Right renal pelvis (tissue), 4 donors: ENCODE measurements at regions not wholly inside any gene's neighbourhood (a gene's known extent, or its start where the extent isn't known, plus 50 kb on each side); places are given as distances from the start of the nearest gene placed in this dataset.
"Not testable (repeated sequence)": the region's sequence is repeated elsewhere in the genome, so short reads cannot be mapped to it uniquely, and the experiment has no call there.

ENCODE experiments used
- DNase-seq, 4 donors: peaks; one replicate each; pipeline ENCODE4 v3.0.0-alpha.2; 2013; ENCODE audit warnings: low read depth in 4 of 4, low spot score in 3 of 4, missing footprints in 1 of 4

DNA sequence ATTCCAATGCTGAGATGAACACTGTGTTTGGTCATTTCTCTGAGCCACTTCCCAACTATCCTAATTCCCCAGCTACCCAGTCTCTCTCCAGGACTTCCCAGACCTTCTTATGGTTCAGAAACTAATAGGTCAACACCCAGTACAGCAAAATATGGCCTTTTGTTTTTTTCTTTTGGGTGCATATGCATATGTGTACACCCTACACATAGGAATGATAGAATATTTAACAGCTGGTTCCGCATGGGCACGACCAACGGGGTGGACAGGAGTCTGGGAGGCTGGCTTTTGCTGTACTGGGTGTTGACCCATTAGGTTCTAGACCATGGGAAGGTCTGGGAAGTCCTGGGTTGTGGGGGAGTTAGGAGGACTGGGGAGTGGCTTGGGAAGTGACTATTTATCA lies 143.9 kb downstream of the MRPS6 start:
- no peak for DNase-seq

DNA sequence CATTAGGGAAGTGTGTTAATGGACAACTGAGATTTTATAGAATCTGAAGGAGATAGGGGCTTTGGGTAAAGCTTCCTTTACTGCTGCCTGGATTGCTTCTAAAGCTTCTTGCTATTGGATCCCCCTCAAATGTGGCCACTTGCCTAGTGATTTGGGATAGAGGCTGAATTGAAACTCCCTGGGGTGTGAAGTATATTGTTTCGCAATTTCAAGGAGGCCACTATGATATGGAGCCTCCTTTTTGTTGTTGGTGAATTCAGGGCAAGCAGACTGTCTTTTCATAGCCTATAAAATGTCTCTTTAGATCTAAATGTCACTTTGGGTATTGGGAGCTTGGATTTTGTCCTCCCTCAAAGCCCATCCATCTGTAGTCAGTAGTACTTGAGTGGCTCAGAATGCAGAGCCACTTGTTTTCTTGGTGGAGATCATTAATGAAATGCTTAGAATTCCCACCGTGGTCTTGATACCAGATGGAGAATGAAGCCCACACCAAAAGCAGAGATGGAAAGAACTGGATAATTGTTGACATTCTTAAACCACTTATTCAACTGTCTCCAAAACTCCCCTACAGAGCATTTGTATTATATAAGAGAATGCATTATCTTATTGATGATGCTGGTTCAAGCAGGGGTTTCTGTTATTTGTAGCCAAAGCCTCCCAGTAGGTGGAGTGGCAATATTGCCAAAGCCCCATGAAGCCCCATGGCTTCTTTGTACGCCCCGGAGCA lies 144.3 kb upstream of the KCNE2 start:
- no peak for DNase-seq

DNA sequence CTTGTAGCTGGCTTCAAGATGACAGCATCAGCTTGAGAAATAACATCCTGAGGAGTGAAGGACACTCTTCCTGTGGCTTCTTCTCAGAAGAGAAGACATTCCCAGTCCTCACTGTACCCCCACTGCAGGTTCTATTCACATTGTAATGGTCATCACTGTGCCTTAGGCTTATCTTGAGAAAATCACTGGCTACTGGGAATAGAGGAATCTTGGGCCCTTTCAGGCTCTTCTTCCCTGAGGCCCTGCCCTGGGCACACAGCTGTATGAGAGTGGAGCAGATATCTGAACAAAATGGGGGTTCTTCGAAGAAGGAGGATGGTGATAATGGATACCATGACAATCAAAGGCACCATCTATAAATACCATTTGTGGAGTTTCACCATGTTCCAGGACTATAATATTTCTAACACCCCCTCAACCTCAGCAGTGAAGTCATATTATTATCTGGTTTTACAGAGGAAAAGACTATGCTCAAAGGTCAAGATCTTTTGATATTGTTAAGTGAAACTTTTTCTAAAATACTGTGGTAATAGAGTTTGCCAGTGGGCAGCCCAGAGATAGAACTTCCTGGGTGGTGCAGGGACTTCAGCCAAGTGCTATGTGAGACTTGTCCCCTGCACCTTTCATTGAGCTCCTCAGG lies 143.1 kb upstream of the KCNE2 start:
- DNase-seq: no peak

DNA sequence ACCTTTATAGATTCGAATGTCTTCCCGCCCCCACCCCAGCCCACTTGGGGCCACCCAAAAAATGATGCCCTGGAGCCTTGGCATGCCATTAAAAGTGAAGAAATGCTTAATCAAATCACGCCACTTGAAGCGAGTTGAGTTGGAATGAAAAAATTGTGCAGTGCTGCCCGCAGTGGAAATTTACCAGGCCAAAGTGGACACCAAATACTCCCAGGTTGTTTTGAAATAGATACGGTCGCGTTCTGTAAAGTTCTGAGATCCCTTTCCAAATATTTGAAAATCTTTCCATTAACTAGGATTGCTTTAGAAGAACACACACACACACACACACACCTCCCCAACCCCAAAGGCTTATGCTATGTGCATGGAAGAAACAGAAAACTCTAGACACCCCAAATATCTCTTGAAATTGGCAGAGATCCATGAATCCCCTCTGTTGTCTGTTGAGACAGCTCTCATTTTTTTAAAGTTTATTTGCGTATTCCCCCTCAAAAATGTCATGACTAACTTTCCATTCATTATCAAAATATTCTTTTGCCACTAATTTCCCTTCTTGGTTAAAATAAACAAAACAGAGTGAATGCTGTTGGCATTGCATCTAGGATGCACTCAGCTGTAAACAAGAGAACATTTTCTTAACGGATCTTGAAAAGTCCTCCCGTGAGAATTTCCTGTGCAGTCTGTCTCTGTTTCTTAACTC lies 142.3 kb upstream of the KCNE2 start:
- DNase-seq: no peak

DNA sequence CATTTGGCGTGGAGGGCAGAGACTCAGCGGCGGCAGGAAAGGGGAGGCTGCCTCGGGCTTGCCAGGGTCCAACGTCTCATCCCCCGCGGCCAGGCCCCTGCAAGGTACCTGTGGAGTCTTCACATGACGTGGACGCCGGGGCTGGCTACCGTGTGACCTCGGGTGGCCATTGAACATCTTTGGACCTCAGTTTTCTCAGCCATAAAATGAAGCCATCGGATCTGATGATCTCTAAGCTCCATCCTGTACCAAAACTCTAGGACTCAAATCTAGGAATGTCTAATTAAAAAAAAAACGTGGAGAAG lies 141.8 kb upstream of the KCNE2 start:
- DNase-seq: no peak

DNA sequence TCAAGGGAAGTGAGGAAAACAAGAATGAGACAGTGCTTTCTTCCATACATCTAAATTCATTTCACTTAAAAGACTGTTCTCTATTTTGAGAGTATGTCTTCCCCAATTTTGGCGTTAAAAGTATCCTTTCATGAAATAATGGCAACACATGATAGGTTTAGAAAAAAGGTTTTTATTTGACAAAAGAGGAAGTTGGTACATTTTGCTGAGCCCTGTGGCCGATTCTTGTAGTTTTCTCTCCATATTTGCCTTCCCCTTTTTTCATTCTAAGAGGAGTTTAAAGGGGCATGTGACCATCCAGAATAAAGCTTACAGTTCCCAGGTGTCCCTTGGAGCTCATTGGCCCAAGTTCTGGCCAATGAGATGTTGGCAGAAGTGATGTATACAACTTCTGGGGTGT lies 140.4 kb upstream of the KCNE2 start:
- DNase-seq: no peak

DNA sequence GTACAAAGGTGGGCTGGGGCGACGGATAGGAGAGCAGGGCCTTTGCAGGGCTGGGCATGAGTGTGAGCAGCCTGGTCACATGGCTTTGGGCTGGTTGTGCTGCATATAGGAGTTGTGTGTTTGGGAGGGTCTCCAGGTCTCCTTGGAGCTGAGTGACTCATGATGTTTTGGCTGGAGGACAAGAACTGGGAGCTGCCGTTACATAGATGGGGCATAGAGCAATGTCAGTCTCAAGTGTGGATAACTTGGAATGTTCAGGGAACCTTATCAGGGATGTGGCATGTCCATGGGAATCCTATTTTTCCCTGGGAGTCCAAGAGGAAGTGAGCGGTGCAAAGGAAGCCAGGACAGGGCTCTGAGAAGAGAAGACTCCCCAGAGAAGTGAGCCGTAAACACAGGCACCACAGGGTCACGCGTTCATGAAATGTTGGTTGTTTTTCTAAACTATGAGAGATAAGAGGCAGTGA lies 136.4 kb upstream of the KCNE2 start:
- no peak for DNase-seq

DNA sequence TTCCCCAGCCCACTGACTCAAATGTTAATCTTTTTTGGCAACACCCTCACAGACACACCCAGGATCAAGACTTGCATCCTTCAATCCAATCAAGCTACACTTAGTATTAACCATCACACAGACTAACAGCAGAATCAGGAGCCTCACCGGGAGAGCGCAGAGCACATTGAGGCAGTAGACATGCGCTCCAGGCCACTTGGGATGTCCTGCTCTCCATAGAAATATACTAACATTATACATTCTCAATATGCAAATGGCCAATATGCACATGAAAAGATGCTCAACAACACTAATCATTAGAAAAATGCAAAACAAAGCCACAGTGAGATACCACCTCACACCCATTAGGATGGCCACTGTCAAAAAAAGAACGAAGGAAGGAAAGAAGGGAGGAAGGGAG lies 135.0 kb upstream of the KCNE2 start:
- no peak for DNase-seq

DNA sequence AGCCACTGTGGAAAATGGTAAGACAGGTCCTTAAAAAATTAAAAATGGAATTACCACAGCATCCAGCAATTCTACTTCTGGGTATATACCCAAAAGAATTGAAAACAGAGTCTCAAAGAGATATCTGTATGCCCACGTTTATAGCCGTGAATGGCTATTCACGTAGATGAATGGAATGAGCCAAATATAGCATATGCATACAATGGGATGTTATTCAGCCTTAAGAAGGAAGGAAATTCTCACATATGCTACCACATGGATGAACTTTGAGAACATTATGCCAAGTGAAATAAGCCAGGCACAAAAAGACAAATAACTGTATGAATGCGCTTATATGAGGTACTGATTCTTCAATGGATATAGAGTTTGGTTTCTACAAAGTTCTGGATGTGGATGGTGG lies 134.5 kb upstream of the KCNE2 start:
- no peak for DNase-seq

DNA sequence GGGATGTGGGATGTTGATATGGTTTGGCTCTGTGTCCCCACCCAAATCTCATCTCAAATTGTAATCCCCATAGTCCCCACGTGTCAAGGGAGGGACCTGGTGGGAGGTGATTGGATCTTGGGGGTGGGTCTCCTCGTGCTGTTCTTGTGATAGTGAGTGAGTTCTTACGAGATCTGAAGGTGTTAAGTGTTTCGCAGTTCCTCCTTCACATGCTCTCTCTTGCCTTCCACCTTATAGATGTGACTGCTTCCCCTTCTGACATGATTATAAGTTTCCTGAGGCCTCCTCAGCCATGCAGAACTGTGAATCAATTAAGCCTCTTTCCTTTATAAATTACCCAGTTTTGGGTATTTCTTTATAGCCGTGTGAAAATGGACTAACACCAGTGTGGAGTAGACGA lies 130.1 kb upstream of the KCNE2 start:
- not testable (repeated sequence) for DNase-seq

DNA sequence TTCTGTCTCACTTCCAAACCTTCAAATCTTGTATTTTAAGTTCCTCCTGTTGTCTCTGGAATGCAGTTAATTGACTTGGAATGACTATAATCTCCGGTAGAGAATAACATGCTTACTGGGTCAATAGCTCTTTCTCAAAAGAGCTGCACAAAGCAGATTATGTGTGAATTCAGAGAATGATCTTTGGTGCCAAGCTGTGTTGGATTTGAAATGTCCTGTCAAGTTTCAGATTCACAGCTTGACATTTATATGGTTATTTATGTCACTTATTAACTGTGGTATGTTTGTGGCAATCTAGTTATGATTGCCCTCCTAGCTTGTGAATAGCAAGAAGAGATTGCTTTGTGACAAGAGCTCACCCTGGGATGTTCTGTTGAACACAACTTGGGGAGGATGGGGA lies 128.3 kb upstream of the KCNE2 start:
- DNase-seq: no peak

DNA sequence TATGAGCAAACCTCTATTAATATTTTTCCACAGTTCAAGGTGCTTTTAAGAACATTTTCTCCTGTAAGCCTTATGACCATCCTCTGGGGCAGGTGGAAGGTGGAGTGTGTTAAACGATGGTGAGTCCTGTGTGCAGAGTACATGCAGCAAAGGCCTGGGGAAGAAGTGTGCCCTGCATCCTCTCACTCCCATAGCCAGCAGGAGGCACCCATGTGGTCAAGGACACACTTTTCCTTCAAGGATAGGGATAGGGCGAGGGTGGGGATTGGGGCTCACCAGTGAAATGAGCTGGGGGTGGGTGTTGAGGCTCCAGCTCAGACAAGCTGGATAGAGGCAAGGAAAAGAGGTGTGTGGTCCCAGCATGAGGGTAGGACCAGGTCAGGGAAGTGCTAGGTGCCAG lies 120.8 kb upstream of the KCNE2 start:
- no peak for DNase-seq

DNA sequence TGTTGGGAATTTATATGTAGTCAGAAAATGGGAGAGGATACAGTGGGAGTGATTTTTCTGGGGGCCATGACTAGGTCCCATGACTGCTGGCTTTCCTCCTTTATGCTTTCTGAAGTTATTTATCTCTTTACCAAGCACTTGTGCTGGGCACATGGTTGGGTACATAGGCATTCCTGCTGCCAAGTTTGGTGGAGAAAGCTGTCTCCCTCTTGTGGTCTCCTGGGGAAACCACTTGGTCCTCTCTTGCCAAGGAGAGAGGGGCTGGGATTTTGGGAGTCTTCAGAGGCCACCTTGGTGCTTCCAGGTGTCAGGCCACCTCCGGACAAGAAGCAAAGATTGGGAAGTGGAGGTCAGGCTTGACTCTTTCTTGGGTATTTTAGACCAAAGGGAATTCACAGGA lies 120.2 kb upstream of the KCNE2 start:
- DNase-seq: no peak

DNA sequence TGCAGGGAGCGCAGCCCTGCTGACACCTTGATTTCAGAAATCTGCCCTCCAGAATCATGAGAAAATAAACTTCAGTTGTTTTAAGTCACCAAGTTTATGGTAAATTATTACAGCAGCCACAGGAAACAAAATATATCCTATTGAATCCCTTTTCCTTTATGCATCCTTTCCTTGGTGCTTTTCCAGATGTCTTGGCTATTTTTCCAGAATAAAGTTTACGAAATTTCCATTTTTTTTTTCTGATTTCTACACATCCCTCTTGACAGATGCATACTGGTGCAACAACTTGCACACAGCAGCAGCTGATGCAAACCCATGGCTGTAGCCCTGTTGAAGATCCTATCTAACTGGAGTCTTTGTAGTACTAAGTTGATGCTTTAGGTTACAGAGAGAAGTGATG lies 111.1 kb upstream of the KCNE2 start:
- DNase-seq: no peak

DNA sequence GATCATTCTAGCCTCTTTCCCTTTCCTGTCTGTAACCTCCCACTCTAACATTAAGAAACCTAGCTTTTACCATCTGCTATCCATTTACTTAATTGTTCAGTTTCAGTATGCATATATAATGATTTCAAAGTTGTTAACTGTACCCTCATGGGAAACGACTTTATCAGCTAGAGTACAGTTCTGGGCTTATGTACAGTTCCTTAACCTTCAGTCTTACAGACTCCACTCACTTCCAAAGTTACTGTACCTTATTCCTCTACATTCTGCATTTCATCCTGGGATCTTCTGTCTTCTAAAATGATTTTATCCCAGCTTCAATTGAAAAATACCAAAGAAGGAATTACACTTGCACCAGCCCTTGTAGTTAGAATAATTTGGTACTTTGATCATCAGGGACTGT lies 108.7 kb upstream of the KCNE2 start:
- no peak for DNase-seq

DNA sequence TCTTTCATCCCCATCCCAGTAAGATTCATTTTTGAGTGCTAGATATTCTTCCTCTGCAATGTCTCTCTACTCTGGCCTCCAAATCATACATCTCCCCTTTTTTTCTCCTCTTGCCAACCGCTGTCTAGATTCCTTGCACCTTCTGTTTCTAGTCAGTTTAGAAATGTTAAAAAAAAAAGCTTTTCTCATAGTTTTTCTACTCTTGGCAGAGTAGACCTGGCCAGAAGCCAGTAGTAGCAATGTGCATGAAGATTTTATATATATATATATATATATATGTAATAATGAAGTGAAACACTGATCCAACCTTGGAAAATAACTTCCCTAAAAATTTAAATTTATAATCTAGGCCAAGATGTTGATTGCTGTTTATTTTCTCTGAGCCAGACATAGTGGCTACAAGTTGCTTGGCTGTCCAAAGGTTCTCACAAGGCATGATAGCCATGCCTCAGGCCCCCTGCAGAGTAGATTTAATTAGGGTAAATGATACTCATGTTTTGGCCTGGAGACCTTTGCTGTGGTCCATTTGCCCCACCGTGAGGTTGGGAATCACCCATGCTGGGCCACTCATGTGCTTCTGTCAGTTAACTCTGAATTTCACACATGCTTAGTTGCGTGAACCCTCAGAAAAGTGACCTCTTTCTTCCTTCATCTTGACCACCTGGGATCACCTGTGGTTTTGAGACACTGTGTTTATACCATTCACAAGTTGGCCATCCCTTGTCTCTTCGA lies 103.4 kb upstream of the KCNE2 start:
- no peak for DNase-seq

DNA sequence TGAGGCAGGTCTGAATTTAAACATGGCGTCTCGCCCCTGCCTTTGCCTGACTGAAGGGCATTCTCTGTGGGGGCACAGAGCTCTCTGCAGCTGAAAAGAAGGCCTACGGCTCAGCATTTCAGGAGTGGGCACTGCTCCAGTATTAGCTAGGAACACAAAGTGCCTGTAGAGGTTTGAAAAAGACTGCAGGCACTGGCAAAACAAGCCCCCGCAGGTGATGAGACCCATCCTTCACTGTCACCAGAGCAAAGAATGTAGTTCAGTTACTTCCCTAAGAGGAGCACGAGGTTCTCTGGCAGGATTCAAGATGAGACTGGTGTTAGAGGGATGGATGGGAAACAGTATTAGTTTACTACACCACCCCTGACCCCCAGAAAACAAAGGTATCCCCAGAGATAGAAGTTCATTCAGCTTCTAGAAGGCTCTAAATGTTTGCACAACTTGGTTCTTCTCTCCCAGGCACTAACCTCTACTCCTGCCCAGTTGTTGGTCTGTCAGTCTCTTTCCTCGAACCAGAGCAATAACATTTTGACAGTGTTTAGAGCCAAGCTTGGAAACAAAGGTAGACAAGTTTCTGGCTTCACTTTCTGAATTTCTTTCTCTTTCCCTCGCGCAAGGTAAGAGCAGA lies 101.9 kb upstream of the KCNE2 start:
- DNase-seq: no peak

DNA sequence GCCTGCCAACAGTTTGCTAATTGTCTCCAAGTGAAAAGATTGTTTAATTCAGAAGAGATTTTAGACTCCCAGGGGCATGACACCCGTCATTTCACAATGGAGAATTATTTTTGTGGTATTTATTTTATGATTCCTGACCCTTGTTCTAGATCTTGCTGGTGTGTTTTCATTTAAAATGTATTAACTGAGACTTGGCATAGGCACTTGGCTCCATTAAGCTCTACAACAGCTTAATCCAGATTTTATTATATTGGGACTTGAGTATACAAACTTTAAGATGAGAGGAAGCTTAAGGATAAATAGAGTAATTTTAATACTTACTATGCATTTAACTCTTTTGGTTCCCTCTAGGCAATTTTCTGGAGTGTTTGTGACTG lies 101.3 kb upstream of the KCNE2 start:
- no peak for DNase-seq

DNA sequence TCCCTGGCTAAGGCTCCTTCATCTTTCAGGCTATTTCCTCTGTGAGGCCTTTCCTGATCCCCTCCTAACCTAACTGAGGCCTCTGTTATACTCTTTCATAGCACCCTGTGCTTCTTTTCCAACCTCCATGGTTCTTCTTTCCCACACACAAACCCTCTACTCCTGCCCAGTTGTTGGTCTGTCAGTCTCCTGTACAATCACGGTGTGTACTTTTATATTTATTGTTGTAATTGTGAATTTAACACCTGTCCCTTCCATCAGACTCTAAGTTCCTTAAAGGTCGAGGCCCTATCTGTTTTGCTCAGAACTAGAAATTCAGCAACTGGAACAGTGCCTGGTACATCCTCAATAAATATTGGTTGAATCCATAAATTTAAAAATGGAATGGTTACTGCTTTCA lies 100.2 kb upstream of the KCNE2 start:
- no peak for DNase-seq

DNA sequence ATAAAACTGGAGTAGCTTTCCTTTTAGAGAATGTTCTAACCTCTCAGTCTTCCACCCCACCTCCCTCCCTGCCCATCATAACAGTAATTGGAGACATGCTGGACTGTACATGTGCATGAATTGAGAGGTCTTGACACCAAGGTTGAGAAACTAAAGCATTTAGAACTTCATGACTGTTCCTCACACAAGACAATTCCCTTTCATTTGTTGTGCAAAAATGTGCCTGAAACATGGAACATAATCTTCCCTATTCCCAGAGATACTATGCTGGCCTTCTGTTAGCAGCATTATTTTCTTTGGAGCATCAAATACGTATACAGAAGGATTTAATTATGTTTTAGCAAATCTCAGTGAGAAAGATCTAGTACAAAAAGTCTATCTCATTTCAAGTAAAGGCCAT lies 97.5 kb upstream of the KCNE2 start:
- DNase-seq: no peak

DNA sequence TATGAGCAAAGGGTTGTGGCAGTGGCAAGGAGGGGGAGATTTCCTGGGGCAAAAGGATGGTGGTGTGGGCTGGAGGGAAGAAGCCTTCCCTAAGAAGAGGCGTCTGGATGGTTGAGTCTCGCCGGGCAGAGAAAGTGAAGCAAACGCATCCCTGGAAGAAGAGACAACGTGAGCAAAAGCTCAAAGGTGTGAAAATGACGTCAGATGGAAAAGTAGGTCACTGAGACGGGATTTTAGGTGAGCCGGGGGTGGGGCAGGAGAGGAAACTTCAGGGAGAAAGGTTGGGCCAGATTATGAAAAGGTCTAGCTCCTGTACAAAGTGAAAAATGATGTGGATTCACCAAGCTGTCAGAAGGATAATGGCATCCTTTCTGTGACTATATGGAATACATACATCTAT lies 95.3 kb upstream of the KCNE2 start:
- no peak for DNase-seq
